Ovary (tissue), 7 donors: ENCODE measurements at regions not wholly inside any gene's neighbourhood (a gene's known extent, or its start where the extent isn't known, plus 50 kb on each side); places are given as distances from the start of the nearest gene placed in this dataset.
"Not testable (repeated sequence)": the region's sequence is repeated elsewhere in the genome, so short reads cannot be mapped to it uniquely, and the experiment has no call there.

ENCODE experiments used
- DNase-seq, 5 donors: peaks; one replicate each; pipeline ENCODE4 v3.0.0-alpha.2; 2019 to 2020
- H3K27ac ChIP-seq, 2 donors: fragments of 200-600 bp; one replicate each; pipeline versions ENCODE4 v1.5.1 to v1.8.0; 2019 to 2022
- H3K27me3 ChIP-seq: fragments of 200-600 bp; one replicate; pipeline ENCODE4 v1.8.0; 2022
- H3K36me3 ChIP-seq: fragments of 200-600 bp; sonication (generic); one replicate; pipeline ENCODE4 v1.5.1; 2019
- H3K4me1 ChIP-seq: one replicate; pipeline ENCODE4 v1.8.1; 2013; ENCODE audit warnings: mild to moderate bottlenecking, moderate library complexity; ENCODE audit not compliant: insufficient read depth
- H3K4me3 ChIP-seq: fragments of 200-600 bp; sonication (generic); one replicate; pipeline ENCODE4 v1.5.1; 2017
- H3K9me3 ChIP-seq, 2 donors: fragments of 200-600 bp in 1 of 2; sonication (generic) in 1 of 2; one replicate each; pipeline versions ENCODE4 v1.5.1 to v1.8.1; 2013 to 2019; ENCODE audit warnings: mild to moderate bottlenecking in 1 of 2, moderate library complexity in 1 of 2
- CTCF ChIP-seq, 3 donors: fragments of 450-650 bp in 2 of 3; fragments of 200-600 bp in 1 of 3; IDR thresholded peaks; one replicate each; pipeline versions ENCODE4 v1.5.1 to v1.8.0; 2016 to 2022; ENCODE audit warnings: antibody characterized with exemption in 3 of 3, mild to moderate bottlenecking in 1 of 3
- EP300 ChIP-seq: sonication (generic); formaldehyde crosslinking; IDR thresholded peaks from one replicate; pipeline ENCODE4 v1.6.1; 2017; ENCODE audit warnings: antibody characterized with exemption
- POLR2A ChIP-seq: fragments of 450-650 bp; IDR thresholded peaks from one replicate; pipeline ENCODE4 v1.6.1; 2017; ENCODE audit warnings: antibody characterized with exemption, mild to moderate bottlenecking, moderate library complexity
- WGBS, 3 donors: extraction: QIAGEN DNeasy Blood & Tissue Kit in 1 of 3; methylation state at CpG; one replicate each; pipeline versions ENCODE4 v1.1.5 to v1.1.7; 2013 to 2017; 5-methylcytosine and 5-hydroxymethylcytosine counted together
- intact Hi-C, 4 donors: fragments of 100-400 bp; cut with DNase I; formaldehyde crosslinking; loops; one replicate each; pipeline versions ENCODE4 v1.11.0 to v1.15.1; 2022 to 2023
- donor health status: DM: no; HTN: no; CAD: no; lungs with moderate emphysema.
- donor health status: DM: no; HTN: no; CAD: no.
- donor health status: Bipolar disorder and iron deficiency.
- donor health status: DM: no; HTN: no; CAD: no.
- donor health status: DM: yes; HTN: yes; CAD: no.

- no peaks in the 10 kb centered on the region for H3K36me3 ChIP-seq
- no peak overlapping the region for H3K27ac ChIP-seq
- intact Hi-C loops, result no loop called here
- no peak for DNase-seq
- H3K4me1 ChIP-seq, result no peaks in the 10 kb centered on the region
- 8 to 34% (median 8%) methylated on average over 5 of the region's 5 CpGs for WGBS, 3 donors
- no peaks in the 10 kb centered on the region for H3K27me3 ChIP-seq
- no peak for TF ChIP-seq CTCF (IDR thresholded peaks at IDR 0.05)
- TF ChIP-seq EP300, result no peak
- TF ChIP-seq POLR2A, result no peak
- H3K9me3 ChIP-seq, result no peaks in the 10 kb centered on the region
- no peak overlapping the region for H3K4me3 ChIP-seq
Observed at GRCh38 chr12:60539592-60539991, 943.8 kb downstream of the SLC16A7 start.

DNA sequence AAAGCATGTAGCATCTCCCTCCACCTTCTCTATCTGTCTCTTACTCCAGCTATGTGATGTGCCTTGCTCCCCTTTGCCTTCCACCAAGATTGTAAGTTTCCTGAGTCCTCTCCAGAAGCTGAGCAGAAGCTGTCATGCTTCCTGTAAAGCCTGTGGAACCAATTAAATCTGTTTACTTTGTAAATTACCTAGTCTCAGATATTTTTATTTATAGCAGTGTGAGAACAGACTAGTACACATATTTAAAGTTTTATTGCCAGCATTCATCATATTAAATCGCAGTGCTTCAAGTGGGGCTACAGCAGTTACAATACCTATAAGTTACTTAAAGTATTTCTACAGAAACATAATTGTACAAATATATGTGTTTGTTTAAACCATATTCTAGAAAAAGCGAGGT is 973.1 kb downstream of the SLC16A7 start:
- intact Hi-C loops, result no loop called here
- Histone ChIP-seq H3K4me3 (no peak overlapping the region), H3K9me3 (no peaks in the 10 kb centered on the region), H3K4me1 (no peaks in the 10 kb centered on the region), H3K36me3 (no peaks in the 10 kb centered on the region), H3K27ac (no peak overlapping the region), H3K27me3 (no peaks in the 10 kb centered on the region)
- no peak for TF ChIP-seq EP300
- no peak for TF ChIP-seq POLR2A
- TF ChIP-seq CTCF (IDR thresholded peaks at IDR 0.05), result no peak
- no peak for DNase-seq
- WGBS, 3 donors, result 82 to 87% (median 85%) methylated on average over 2 of the region's 2 CpGs

- H3K36me3 ChIP-seq, result no peaks in the 10 kb centered on the region
- no peak for DNase-seq
- no peaks in the 10 kb centered on the region for H3K4me1 ChIP-seq
- H3K27me3 ChIP-seq, result no peaks in the 10 kb centered on the region
- intact Hi-C loops, result no loop called here
- WGBS, 3 donors, result 62 to 71% (median 66%) methylated on average over 4 of the region's 4 CpGs
- no peaks in the 10 kb centered on the region for H3K9me3 ChIP-seq
- H3K4me3 ChIP-seq, result no peak overlapping the region
- no peak overlapping the region for H3K27ac ChIP-seq
- TF ChIP-seq EP300 (no peak), POLR2A (no peak), CTCF (IDR thresholded peaks at IDR 0.05) (no peak)
Observed at GRCh38 chr12:60577607-60578006, 981.8 kb downstream of the SLC16A7 start.

GRCh38 chr12:60587664-60588063 is 991.8 kb downstream of the SLC16A7 start:
- H3K27ac ChIP-seq, H3K9me3 ChIP-seq, H3K4me1 ChIP-seq, H3K27me3 ChIP-seq, H3K36me3 ChIP-seq, intact Hi-C loops, DNase-seq, H3K4me3 ChIP-seq: not testable (repeated sequence)
- WGBS, 3 donors, result 86 to 95% (median 90%) methylated on average over 1 of the region's 1 CpG

DNA sequence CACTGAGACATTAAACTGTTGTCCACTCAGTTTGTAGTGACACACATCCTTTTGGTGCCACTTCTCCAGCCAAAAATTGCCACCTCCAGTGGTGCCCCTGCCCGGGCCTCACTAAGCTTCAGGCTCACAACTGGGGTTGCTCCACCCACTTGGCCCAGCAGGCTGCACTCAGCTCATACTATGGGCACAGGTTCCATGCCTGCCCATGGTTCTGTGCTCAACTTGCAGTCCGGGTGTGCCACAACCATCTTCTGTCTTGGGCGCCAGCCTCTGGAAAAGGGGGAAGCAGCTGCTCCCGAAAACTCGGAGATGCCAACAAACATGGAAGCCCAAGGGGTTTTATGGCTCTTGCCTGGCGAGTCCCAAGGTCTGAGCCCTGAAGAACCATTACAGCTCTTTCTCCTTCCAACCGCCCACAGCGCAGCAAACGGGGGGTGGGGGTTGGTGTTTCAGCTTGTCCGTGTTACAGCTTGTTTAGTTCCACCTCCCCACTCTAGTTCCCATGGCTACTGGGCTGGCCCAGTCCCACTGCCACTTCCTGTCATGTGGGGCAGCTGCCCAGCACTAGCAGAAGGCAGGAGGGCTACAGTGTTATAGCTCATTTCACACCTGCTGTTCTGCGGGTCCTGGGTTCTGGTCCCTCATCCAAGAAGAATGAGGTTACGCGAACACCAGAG is 998.3 kb downstream of the SLC16A7 start:
- no peaks in the 10 kb centered on the region for H3K9me3 ChIP-seq
- DNase-seq, result no peak
- H3K4me3 ChIP-seq, result no peak overlapping the region
- intact Hi-C loops, result no loop called here
- no peaks in the 10 kb centered on the region for H3K27me3 ChIP-seq
- H3K27ac ChIP-seq, result no peak overlapping the region
- TF ChIP-seq EP300 (no peak), POLR2A (no peak), CTCF (IDR thresholded peaks at IDR 0.05) (no peak)
- H3K36me3 ChIP-seq, result no peaks in the 10 kb centered on the region
- no peaks in the 10 kb centered on the region for H3K4me1 ChIP-seq
- WGBS, 3 donors, result 86 to 95% (median 93%) methylated on average over 13 of the region's 13 CpGs
